Lung (tissue), 11 donors: ENCODE measurements at regions not wholly inside any gene's neighbourhood (a gene's known extent, or its start where the extent isn't known, plus 50 kb on each side); places are given as distances from the start of the nearest gene placed in this dataset.

Source experiments
- ATAC-seq: fragments of 200-7000 bp; cut with Tn5 transposase; one replicate; pipeline ENCODE4 v1.9.1; 2020; ENCODE audit warnings: moderate number of reproducible peaks; ENCODE audit not compliant: insufficient read depth, low FRiP score
- DNase-seq, 3 donors: peaks; one replicate each; pipeline ENCODE4 v3.0.0-alpha.2; 2013 to 2017
- H3K27ac ChIP-seq, 2 donors: one replicate each; pipeline ENCODE4 v1.5.1; 2013; ENCODE audit warnings: mild to moderate bottlenecking in 2 of 2, moderate library complexity in 2 of 2, control low read depth in 1 of 2, inconsistent platforms in 1 of 2, low read depth in 1 of 2, low read length in 1 of 2
- H3K27me3 ChIP-seq, 3 donors: one replicate each; pipeline ENCODE4 v1.5.1; 2013; ENCODE audit warnings: low read length in 2 of 3; ENCODE audit not compliant: control insufficient read depth in 3 of 3, insufficient read depth in 3 of 3
- H3K36me3 ChIP-seq, 4 donors: one replicate each; pipeline ENCODE4 v1.5.1; 2013; ENCODE audit warnings: low read length in 4 of 4, mild to moderate bottlenecking in 1 of 4, moderate library complexity in 1 of 4; ENCODE audit not compliant: control insufficient read depth in 4 of 4, insufficient read depth in 4 of 4
- H3K4me1 ChIP-seq, 5 donors: one replicate each; pipeline ENCODE4 v1.5.1; 2013; ENCODE audit warnings: low read length in 5 of 5, mild to moderate bottlenecking in 2 of 5, moderate library complexity in 1 of 5; ENCODE audit not compliant: control insufficient read depth in 5 of 5, insufficient read depth in 5 of 5
- H3K4me3 ChIP-seq: one replicate; pipeline ENCODE4 v1.5.1; 2013; ENCODE audit warnings: mild to moderate bottlenecking, control low read depth, moderate library complexity
- H3K9ac ChIP-seq, 2 donors: one replicate each; pipeline ENCODE4 v1.5.1; 2013; ENCODE audit warnings: low read length in 2 of 2, control low read depth in 1 of 2; ENCODE audit not compliant: insufficient read depth in 1 of 2
- H3K9me3 ChIP-seq, 4 donors: one replicate each; pipeline ENCODE4 v1.5.1; 2013; ENCODE audit warnings: low read length in 3 of 4, mild to moderate bottlenecking in 1 of 4, moderate library complexity in 1 of 4; ENCODE audit not compliant: control insufficient read depth in 4 of 4, insufficient read depth in 3 of 4
- WGBS, 2 donors: extraction: QIAGEN DNeasy Blood & Tissue Kit; methylation state at CpG; one replicate each; pipeline ENCODE4 v1.1.7; 2013; 5-methylcytosine and 5-hydroxymethylcytosine counted together
- TF ChIP-seq, protein P1 (sequence below): IDR thresholded peaks from 2 replicates; pipeline ENCODE4 v1.5.1; 2012; ENCODE audit warnings: mild to moderate bottlenecking; ENCODE audit errors: control extremely low read depth, extremely low read depth
- donor health status: control.
- donor health status: control.
- donor health status: Bipolar disorder and iron deficiency.
- donor health status: healthy.
- donor health status: DM: yes; HTN: yes; CAD: no.

- 52 to 61% methylated on average over 3 of the region's 3 CpGs for WGBS, 2 donors
- H3K4me3 ChIP-seq = no peak overlapping the region
Observed at GRCh38 chr5:27503813-27504212, 465.4 kb upstream of the CDH9 start.

GRCh38 chr5:27502236-27502635 is 463.9 kb upstream of the CDH9 start:
- Histone ChIP-seq H3K4me1 (peaks cover 0 to 4% (median 0%) of the 10 kb centered on the region in 5 donors), H3K9ac (no peak overlapping the region), H3K27me3 (no peaks in the 10 kb centered on the region), H3K9me3 (peaks cover 0 to 2% (median 0%) of the 10 kb centered on the region in 4 donors), H3K27ac (no peak overlapping the region), H3K36me3 (no peaks in the 10 kb centered on the region), H3K4me3 (no peak overlapping the region)
- ATAC-seq (no peak), DNase-seq (no peak)
- 74 to 82% methylated on average over 5 of the region's 5 CpGs for WGBS, 2 donors
- TF ChIP-seq, protein P1, sequence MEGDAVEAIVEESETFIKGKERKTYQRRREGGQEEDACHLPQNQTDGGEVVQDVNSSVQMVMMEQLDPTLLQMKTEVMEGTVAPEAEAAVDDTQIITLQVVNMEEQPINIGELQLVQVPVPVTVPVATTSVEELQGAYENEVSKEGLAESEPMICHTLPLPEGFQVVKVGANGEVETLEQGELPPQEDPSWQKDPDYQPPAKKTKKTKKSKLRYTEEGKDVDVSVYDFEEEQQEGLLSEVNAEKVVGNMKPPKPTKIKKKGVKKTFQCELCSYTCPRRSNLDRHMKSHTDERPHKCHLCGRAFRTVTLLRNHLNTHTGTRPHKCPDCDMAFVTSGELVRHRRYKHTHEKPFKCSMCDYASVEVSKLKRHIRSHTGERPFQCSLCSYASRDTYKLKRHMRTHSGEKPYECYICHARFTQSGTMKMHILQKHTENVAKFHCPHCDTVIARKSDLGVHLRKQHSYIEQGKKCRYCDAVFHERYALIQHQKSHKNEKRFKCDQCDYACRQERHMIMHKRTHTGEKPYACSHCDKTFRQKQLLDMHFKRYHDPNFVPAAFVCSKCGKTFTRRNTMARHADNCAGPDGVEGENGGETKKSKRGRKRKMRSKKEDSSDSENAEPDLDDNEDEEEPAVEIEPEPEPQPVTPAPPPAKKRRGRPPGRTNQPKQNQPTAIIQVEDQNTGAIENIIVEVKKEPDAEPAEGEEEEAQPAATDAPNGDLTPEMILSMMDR = no peak

More at GRCh38 chr5:27503813-27504212, 465.4 kb upstream of the CDH9 start:
- ATAC-seq (no peak), DNase-seq (no peak)
- Histone ChIP-seq H3K9me3 (peaks cover 0 to 2% (median 0%) of the 10 kb centered on the region in 4 donors), H3K9ac (no peak overlapping the region), H3K4me1 (peaks cover 0 to 4% (median 0%) of the 10 kb centered on the region in 5 donors), H3K27ac (no peak overlapping the region), H3K36me3 (no peaks in the 10 kb centered on the region), H3K27me3 (no peaks in the 10 kb centered on the region)
- TF ChIP-seq, protein P1 = no peak

DNA sequence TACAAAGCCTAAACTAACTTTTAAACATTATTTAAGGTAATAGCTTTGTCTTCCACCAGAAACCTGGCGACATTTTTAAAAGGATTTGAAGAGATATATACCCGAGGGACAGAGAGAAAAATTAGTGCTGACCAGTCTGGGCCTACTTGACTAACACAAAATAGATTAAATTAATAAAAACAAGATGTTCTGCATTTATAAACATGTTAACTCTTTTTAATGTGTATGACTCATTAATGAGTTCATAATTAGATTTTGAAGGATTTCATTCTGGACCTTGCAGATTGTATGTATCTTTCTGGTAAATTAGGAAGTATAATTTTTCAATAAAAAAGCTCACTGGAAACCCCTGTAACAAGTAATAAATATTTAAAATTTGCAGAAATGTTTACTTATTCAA is 459.1 kb upstream of the CDH9 start:
- Histone ChIP-seq H3K9me3 (no peaks in the 10 kb centered on the region), H3K9ac (no peak overlapping the region), H3K27ac (no peak overlapping the region), H3K4me1 (no peaks in the 10 kb centered on the region), H3K27me3 (no peaks in the 10 kb centered on the region), H3K36me3 (no peaks in the 10 kb centered on the region), H3K4me3 (no peak overlapping the region)
- DNase-seq (no peak), ATAC-seq (no peak)
- TF ChIP-seq, protein P1 = no peak
- 70 to 84% methylated on average over 2 of the region's 2 CpGs for WGBS, 2 donors

DNA sequence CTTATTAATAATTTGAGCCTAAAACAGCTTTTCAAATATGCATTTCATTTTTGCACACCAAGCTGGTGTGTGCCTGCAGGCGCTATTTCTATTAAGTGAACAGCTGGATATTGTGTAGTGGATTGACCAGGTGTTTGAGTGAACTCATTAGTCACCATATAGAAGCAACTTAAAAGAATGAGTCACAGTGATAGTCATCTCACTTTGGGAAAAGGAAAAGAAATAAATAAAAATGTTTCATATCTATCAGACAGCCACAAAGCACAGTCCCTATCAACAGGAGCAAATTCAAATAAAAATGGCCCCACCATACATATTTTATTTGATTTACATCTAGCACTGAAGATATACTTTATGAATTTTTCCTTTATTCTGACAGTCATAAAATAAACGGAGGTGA is 456.5 kb upstream of the CDH9 start:
- H3K4me3 ChIP-seq = no peak overlapping the region
- H3K4me1 ChIP-seq = no peaks in the 10 kb centered on the region
- no peak overlapping the region for H3K9ac ChIP-seq
- no peaks in the 10 kb centered on the region for H3K9me3 ChIP-seq
- no peak overlapping the region for H3K27ac ChIP-seq
- WGBS, 2 donors = 88 to 94% methylated on average over 2 of the region's 2 CpGs
- DNase-seq (no peak), ATAC-seq (no peak)
- no peaks in the 10 kb centered on the region for H3K27me3 ChIP-seq
- TF ChIP-seq, protein P1 = no peak
- H3K36me3 ChIP-seq = no peaks in the 10 kb centered on the region
